ENCODE measurements at regions not wholly inside any gene's neighbourhood (a gene's known extent, or its start where the extent isn't known, plus 50 kb on each side); places are given as distances from the start of the nearest gene placed in this dataset.
"Not testable (repeated sequence)": the region's sequence is repeated elsewhere in the genome, so short reads cannot be mapped to it uniquely, and the experiment has no call there.

GRCh38 chr13:54614726-54615125 lies 1586.1 kb downstream of the OLFM4 start:
- 76 to 90% (median 86%) methylated on average over 5 of the region's 5 CpGs for WGBS, 3 donors
- FAIRE-seq (no peak), DNase-seq (no peak)
- H3K27me3 ChIP-seq (ENCODE audit: control insufficient read depth in 3 of 3, insufficient read depth in 3 of 3, low read length in 3 of 3), result no peaks in the 10 kb centered on the region
- H3K27ac ChIP-seq (ENCODE audit: low read depth in 1 of 3, low read length in 2 of 3), result no peak overlapping the region
- no peaks in the 10 kb centered on the region for H3K4me1 ChIP-seq (ENCODE audit: control insufficient read depth in 3 of 3, insufficient read depth in 2 of 3, low read depth in 1 of 3, low read length in 2 of 3)
- H3K4me3 ChIP-seq (ENCODE audit: low read depth in 1 of 3, low read length in 3 of 3), result no peak overlapping the region
- H3K36me3 ChIP-seq (ENCODE audit: control insufficient read depth in 3 of 3, insufficient read depth in 2 of 3, low read depth in 1 of 3, low read length in 3 of 3), result no peaks in the 10 kb centered on the region
- no peaks in the 10 kb centered on the region for H3K9me3 ChIP-seq (ENCODE audit: control insufficient read depth in 2 of 2, insufficient read depth in 1 of 2, low read depth in 1 of 2, low read length in 1 of 2)

GRCh38 chr13:54626504-54626903 lies 1597.9 kb downstream of the OLFM4 start:
- FAIRE-seq, result not testable (repeated sequence)

GRCh38 chr13:54627646-54628372 lies 1599.2 kb downstream of the OLFM4 start:
- H3K4me1 ChIP-seq (ENCODE audit: control insufficient read depth in 3 of 3, insufficient read depth in 2 of 3, low read depth in 1 of 3, low read length in 2 of 3), result no peaks in the 10 kb centered on the region
- no peak overlapping the region for H3K4me3 ChIP-seq (ENCODE audit: low read depth in 1 of 3, low read length in 3 of 3)
- H3K27ac ChIP-seq (ENCODE audit: low read depth in 1 of 3, low read length in 2 of 3), result no peak overlapping the region
- FAIRE-seq (no peak), DNase-seq (no peak)
- no peaks in the 10 kb centered on the region for H3K9me3 ChIP-seq (ENCODE audit: control insufficient read depth in 2 of 2, insufficient read depth in 1 of 2, low read depth in 1 of 2, low read length in 1 of 2)
- no peaks in the 10 kb centered on the region for H3K36me3 ChIP-seq (ENCODE audit: control insufficient read depth in 3 of 3, insufficient read depth in 2 of 3, low read depth in 1 of 3, low read length in 3 of 3)
- WGBS, 3 donors, result 48 to 72% (median 52%) methylated on average over 3 of the region's 3 CpGs
- H3K27me3 ChIP-seq (ENCODE audit: control insufficient read depth in 3 of 3, insufficient read depth in 3 of 3, low read length in 3 of 3), result no peaks in the 10 kb centered on the region

More at GRCh38 chr13:54626504-54626903, 1597.9 kb downstream of the OLFM4 start:
- H3K4me3 ChIP-seq (ENCODE audit: low read depth in 1 of 3, low read length in 3 of 3); H3K9me3 ChIP-seq (ENCODE audit: control insufficient read depth in 2 of 2, insufficient read depth in 1 of 2, low read depth in 1 of 2, low read length in 1 of 2); H3K36me3 ChIP-seq (ENCODE audit: control insufficient read depth in 3 of 3, insufficient read depth in 2 of 3, low read depth in 1 of 3, low read length in 3 of 3); H3K4me1 ChIP-seq (ENCODE audit: control insufficient read depth in 3 of 3, insufficient read depth in 2 of 3, low read depth in 1 of 3, low read length in 2 of 3); H3K27me3 ChIP-seq (ENCODE audit: control insufficient read depth in 3 of 3, insufficient read depth in 3 of 3, low read length in 3 of 3); DNase-seq; H3K27ac ChIP-seq (ENCODE audit: low read depth in 1 of 3, low read length in 2 of 3): not testable (repeated sequence)
- 85 to 93% (median 90%) methylated on average over 1 of the region's 1 CpG for WGBS, 3 donors

- no peaks in the 10 kb centered on the region for H3K27me3 ChIP-seq (ENCODE audit: control insufficient read depth in 3 of 3, insufficient read depth in 3 of 3, low read length in 3 of 3)
- FAIRE-seq (no peak), DNase-seq (no peak)
- no peak overlapping the region for H3K27ac ChIP-seq (ENCODE audit: low read depth in 1 of 3, low read length in 2 of 3)
- 18 to 48% (median 30%) methylated on average over 2 of the region's 2 CpGs for WGBS, 3 donors
- H3K9me3 ChIP-seq (ENCODE audit: control insufficient read depth in 2 of 2, insufficient read depth in 1 of 2, low read depth in 1 of 2, low read length in 1 of 2), result no peaks in the 10 kb centered on the region
- H3K4me1 ChIP-seq (ENCODE audit: control insufficient read depth in 3 of 3, insufficient read depth in 2 of 3, low read depth in 1 of 3, low read length in 2 of 3), result no peaks in the 10 kb centered on the region
- H3K36me3 ChIP-seq (ENCODE audit: control insufficient read depth in 3 of 3, insufficient read depth in 2 of 3, low read depth in 1 of 3, low read length in 3 of 3), result no peaks in the 10 kb centered on the region
- no peak overlapping the region for H3K4me3 ChIP-seq (ENCODE audit: low read depth in 1 of 3, low read length in 3 of 3)
Observed at GRCh38 chr13:54628383-54628782, 1599.8 kb downstream of the OLFM4 start.

- no peak overlapping the region for H3K27ac ChIP-seq (ENCODE audit: low read depth in 1 of 3, low read length in 2 of 3)
- no peaks in the 10 kb centered on the region for H3K27me3 ChIP-seq (ENCODE audit: control insufficient read depth in 3 of 3, insufficient read depth in 3 of 3, low read length in 3 of 3)
- 58 to 69% (median 61%) methylated on average over 5 of the region's 5 CpGs for WGBS, 3 donors
- no peak overlapping the region for H3K4me3 ChIP-seq (ENCODE audit: low read depth in 1 of 3, low read length in 3 of 3)
- FAIRE-seq (no peak), DNase-seq (no peak)
- H3K36me3 ChIP-seq (ENCODE audit: control insufficient read depth in 3 of 3, insufficient read depth in 2 of 3, low read depth in 1 of 3, low read length in 3 of 3), result no peaks in the 10 kb centered on the region
- H3K9me3 ChIP-seq (ENCODE audit: control insufficient read depth in 2 of 2, insufficient read depth in 1 of 2, low read depth in 1 of 2, low read length in 1 of 2), result no peaks in the 10 kb centered on the region
- H3K4me1 ChIP-seq (ENCODE audit: control insufficient read depth in 3 of 3, insufficient read depth in 2 of 3, low read depth in 1 of 3, low read length in 2 of 3), result peaks cover 0 to 10% (median 0%) of the 10 kb centered on the region in 3 donors
Observed at GRCh38 chr13:54633456-54633855, 1604.8 kb downstream of the OLFM4 start.

GRCh38 chr13:54636231-54636630 lies 1607.6 kb downstream of the OLFM4 start:
- no peaks in the 10 kb centered on the region for H3K27me3 ChIP-seq (ENCODE audit: control insufficient read depth in 3 of 3, insufficient read depth in 3 of 3, low read length in 3 of 3)
- WGBS, 3 donors, result 74 to 87% (median 78%) methylated on average over 2 of the region's 2 CpGs
- H3K4me3 ChIP-seq (ENCODE audit: low read depth in 1 of 3, low read length in 3 of 3), result no peak overlapping the region
- H3K27ac ChIP-seq (ENCODE audit: low read depth in 1 of 3, low read length in 2 of 3), result no peak overlapping the region
- DNase-seq (no peak), FAIRE-seq (no peak)
- no peaks in the 10 kb centered on the region for H3K9me3 ChIP-seq (ENCODE audit: control insufficient read depth in 2 of 2, insufficient read depth in 1 of 2, low read depth in 1 of 2, low read length in 1 of 2)
- peaks cover 0 to 10% (median 0%) of the 10 kb centered on the region in 3 donors for H3K4me1 ChIP-seq (ENCODE audit: control insufficient read depth in 3 of 3, insufficient read depth in 2 of 3, low read depth in 1 of 3, low read length in 2 of 3)
- no peaks in the 10 kb centered on the region for H3K36me3 ChIP-seq (ENCODE audit: control insufficient read depth in 3 of 3, insufficient read depth in 2 of 3, low read depth in 1 of 3, low read length in 3 of 3)

GRCh38 chr13:54637366-54637765 lies 1608.8 kb downstream of the OLFM4 start:
- H3K27me3 ChIP-seq (ENCODE audit: control insufficient read depth in 3 of 3, insufficient read depth in 3 of 3, low read length in 3 of 3), result no peaks in the 10 kb centered on the region
- H3K4me1 ChIP-seq (ENCODE audit: control insufficient read depth in 3 of 3, insufficient read depth in 2 of 3, low read depth in 1 of 3, low read length in 2 of 3), result peaks cover 0 to 10% (median 0%) of the 10 kb centered on the region in 3 donors
- H3K4me3 ChIP-seq (ENCODE audit: low read depth in 1 of 3, low read length in 3 of 3), result no peak overlapping the region
- WGBS, 3 donors, result 18 to 41% (median 28%) methylated on average over 1 of the region's 1 CpG
- DNase-seq, result peak; percentile 51 to 69
- H3K36me3 ChIP-seq (ENCODE audit: control insufficient read depth in 3 of 3, insufficient read depth in 2 of 3, low read depth in 1 of 3, low read length in 3 of 3), result no peaks in the 10 kb centered on the region
- peak overlapping the region in 1 of 3 donors; percentile 42 for H3K27ac ChIP-seq (ENCODE audit: low read depth in 1 of 3, low read length in 2 of 3)
- H3K9me3 ChIP-seq (ENCODE audit: control insufficient read depth in 2 of 2, insufficient read depth in 1 of 2, low read depth in 1 of 2, low read length in 1 of 2), result no peaks in the 10 kb centered on the region
- no peak for FAIRE-seq

- DNase-seq, result no peak
- no peak for FAIRE-seq
- Histone ChIP-seq H3K9me3 (ENCODE audit: control insufficient read depth in 2 of 2, insufficient read depth in 1 of 2, low read depth in 1 of 2, low read length in 1 of 2) (no peaks in the 10 kb centered on the region), H3K4me3 (ENCODE audit: low read depth in 1 of 3, low read length in 3 of 3) (no peak overlapping the region), H3K27me3 (ENCODE audit: control insufficient read depth in 3 of 3, insufficient read depth in 3 of 3, low read length in 3 of 3) (no peaks in the 10 kb centered on the region), H3K27ac (ENCODE audit: low read depth in 1 of 3, low read length in 2 of 3) (no peak overlapping the region), H3K36me3 (ENCODE audit: control insufficient read depth in 3 of 3, insufficient read depth in 2 of 3, low read depth in 1 of 3, low read length in 3 of 3) (no peaks in the 10 kb centered on the region), H3K4me1 (ENCODE audit: control insufficient read depth in 3 of 3, insufficient read depth in 2 of 3, low read depth in 1 of 3, low read length in 2 of 3) (peaks cover 0 to 7% (median 0%) of the 10 kb centered on the region in 3 donors)
Observed at GRCh38 chr13:54640719-54641118, 1612.1 kb downstream of the OLFM4 start.

- Histone ChIP-seq H3K4me3 (ENCODE audit: low read depth in 1 of 3, low read length in 3 of 3) (no peak overlapping the region), H3K36me3 (ENCODE audit: control insufficient read depth in 3 of 3, insufficient read depth in 2 of 3, low read depth in 1 of 3, low read length in 3 of 3) (no peaks in the 10 kb centered on the region), H3K4me1 (ENCODE audit: control insufficient read depth in 3 of 3, insufficient read depth in 2 of 3, low read depth in 1 of 3, low read length in 2 of 3) (no peaks in the 10 kb centered on the region), H3K27ac (ENCODE audit: low read depth in 1 of 3, low read length in 2 of 3) (no peak overlapping the region), H3K9me3 (ENCODE audit: control insufficient read depth in 2 of 2, insufficient read depth in 1 of 2, low read depth in 1 of 2, low read length in 1 of 2) (no peaks in the 10 kb centered on the region), H3K27me3 (ENCODE audit: control insufficient read depth in 3 of 3, insufficient read depth in 3 of 3, low read length in 3 of 3) (no peaks in the 10 kb centered on the region)
- DNase-seq (no peak), FAIRE-seq (no peak)
Observed at GRCh38 chr13:54643863-54644262, 1615.2 kb downstream of the OLFM4 start.
